HG03039 (cell line): ENCODE measurements at regions not wholly inside any gene's neighbourhood (a gene's known extent, or its start where the extent isn't known, plus 50 kb on each side); places are given as distances from the start of the nearest gene placed in this dataset.
"Not testable (repeated sequence)": the region's sequence is repeated elsewhere in the genome, so short reads cannot be mapped to it uniquely, and the experiment has no call there.

Source experiments
- ATAC-seq: cut with Tn5 transposase; IDR thresholded peaks from one replicate; pipeline ENCODE4 v1.9.1; 2021; ENCODE audit warnings: mild to moderate bottlenecking, moderate library complexity; ENCODE audit not compliant: unreplicated experiment

- no peak for ATAC-seq
Measured at GRCh38 chr3:20842594-20843436, 656.8 kb upstream of the SGO1 start.

- no peak for ATAC-seq
Measured at GRCh38 chr3:20842002-20842401, 656.0 kb upstream of the SGO1 start.

GRCh38 chr3:20837676-20838302 is 651.8 kb upstream of the SGO1 start:
- no peak for ATAC-seq

- no peak for ATAC-seq
Measured at GRCh38 chr3:20836801-20837200, 650.8 kb upstream of the SGO1 start.

- ATAC-seq: no peak
Measured at GRCh38 chr3:20832963-20833362, 647.0 kb upstream of the SGO1 start.

- no peak for ATAC-seq
Measured at GRCh38 chr3:20822251-20822650, 636.2 kb upstream of the SGO1 start.

- not testable (repeated sequence) for ATAC-seq
Measured at GRCh38 chr3:20820872-20821271, 634.9 kb upstream of the SGO1 start.

GRCh38 chr3:20811631-20812030 is 625.6 kb upstream of the SGO1 start:
- no peak for ATAC-seq

GRCh38 chr3:20811006-20811405 is 625.0 kb upstream of the SGO1 start:
- ATAC-seq: no peak

- ATAC-seq: no peak
Measured at GRCh38 chr3:20810555-20810954, 624.5 kb upstream of the SGO1 start.

GRCh38 chr3:20809356-20809755 is 623.4 kb upstream of the SGO1 start:
- no peak for ATAC-seq

- ATAC-seq: no peak
Measured at GRCh38 chr3:20808864-20809263, 622.9 kb upstream of the SGO1 start.

- ATAC-seq: no peak
Measured at GRCh38 chr3:20798666-20799065, 612.7 kb upstream of the SGO1 start.

GRCh38 chr3:20787005-20787404 is 601.0 kb upstream of the SGO1 start:
- no peak for ATAC-seq

GRCh38 chr3:20776692-20777091 is 590.7 kb upstream of the SGO1 start:
- no peak for ATAC-seq

GRCh38 chr3:20776286-20776685 is 590.3 kb upstream of the SGO1 start:
- ATAC-seq: no peak

GRCh38 chr3:20773320-20773984 is 587.4 kb upstream of the SGO1 start:
- no peak for ATAC-seq

- no peak for ATAC-seq
Measured at GRCh38 chr3:20772869-20773268, 586.9 kb upstream of the SGO1 start.

GRCh38 chr3:20769430-20769829 is 583.4 kb upstream of the SGO1 start:
- no peak for ATAC-seq

- no peak for ATAC-seq
Measured at GRCh38 chr3:20760981-20761380, 575.0 kb upstream of the SGO1 start.

- no peak for ATAC-seq
Measured at GRCh38 chr3:20752416-20752815, 566.4 kb upstream of the SGO1 start.

GRCh38 chr3:20751296-20751695 is 565.3 kb upstream of the SGO1 start:
- ATAC-seq: no peak
